Choroid plexus epithelial cell (primary cell): ENCODE measurements at regions not wholly inside any gene's neighbourhood (a gene's known extent, or its start where the extent isn't known, plus 50 kb on each side); places are given as distances from the start of the nearest gene placed in this dataset.
A peak's percentile ranks its signal among the peaks of the same experiment; 100 is the strongest.

ENCODE experiments used
- DNase-seq: peaks from one replicate; pipeline ENCODE4 v3.0.0-alpha.2; 2010; ENCODE audit warnings: low read depth
- H3K4me3 ChIP-seq: 2 replicates; pipeline ENCODE4 v1.5.1; 2011; ENCODE audit warnings: low read depth, mild to moderate bottlenecking, control low read depth, low read length, moderate library complexity
- TF ChIP-seq, protein P1 (sequence below): conservative IDR thresholded peaks from 2 replicates; pipeline ENCODE4 v1.5.1; 2011; ENCODE audit warnings: low read depth, mild to moderate bottlenecking, control low read depth, inconsistent platforms, low read length, moderate library complexity

DNA sequence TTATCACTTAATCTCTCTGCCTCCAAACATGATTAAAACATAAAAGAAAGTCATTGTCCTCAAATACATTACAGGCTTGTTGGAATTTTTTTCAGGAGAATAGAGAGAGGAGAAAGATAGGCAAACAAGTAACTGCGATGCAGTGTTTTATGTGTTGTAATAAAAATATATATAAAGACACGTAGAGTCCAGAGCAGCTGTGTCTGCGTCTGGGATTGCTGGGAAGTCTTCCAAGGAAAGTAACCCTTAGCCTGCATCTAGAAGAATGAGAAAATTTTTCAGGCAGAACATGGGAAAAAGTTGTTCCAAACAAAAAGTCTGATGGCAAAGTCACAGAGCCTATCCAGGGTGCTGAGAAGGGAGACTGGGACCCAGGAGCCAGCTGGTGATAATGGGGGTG is 91.8 kb upstream of the ST6GAL2 start:
- DNase-seq, result peak; percentile 69
- TF ChIP-seq, protein P1, sequence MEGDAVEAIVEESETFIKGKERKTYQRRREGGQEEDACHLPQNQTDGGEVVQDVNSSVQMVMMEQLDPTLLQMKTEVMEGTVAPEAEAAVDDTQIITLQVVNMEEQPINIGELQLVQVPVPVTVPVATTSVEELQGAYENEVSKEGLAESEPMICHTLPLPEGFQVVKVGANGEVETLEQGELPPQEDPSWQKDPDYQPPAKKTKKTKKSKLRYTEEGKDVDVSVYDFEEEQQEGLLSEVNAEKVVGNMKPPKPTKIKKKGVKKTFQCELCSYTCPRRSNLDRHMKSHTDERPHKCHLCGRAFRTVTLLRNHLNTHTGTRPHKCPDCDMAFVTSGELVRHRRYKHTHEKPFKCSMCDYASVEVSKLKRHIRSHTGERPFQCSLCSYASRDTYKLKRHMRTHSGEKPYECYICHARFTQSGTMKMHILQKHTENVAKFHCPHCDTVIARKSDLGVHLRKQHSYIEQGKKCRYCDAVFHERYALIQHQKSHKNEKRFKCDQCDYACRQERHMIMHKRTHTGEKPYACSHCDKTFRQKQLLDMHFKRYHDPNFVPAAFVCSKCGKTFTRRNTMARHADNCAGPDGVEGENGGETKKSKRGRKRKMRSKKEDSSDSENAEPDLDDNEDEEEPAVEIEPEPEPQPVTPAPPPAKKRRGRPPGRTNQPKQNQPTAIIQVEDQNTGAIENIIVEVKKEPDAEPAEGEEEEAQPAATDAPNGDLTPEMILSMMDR, result no peak

DNA sequence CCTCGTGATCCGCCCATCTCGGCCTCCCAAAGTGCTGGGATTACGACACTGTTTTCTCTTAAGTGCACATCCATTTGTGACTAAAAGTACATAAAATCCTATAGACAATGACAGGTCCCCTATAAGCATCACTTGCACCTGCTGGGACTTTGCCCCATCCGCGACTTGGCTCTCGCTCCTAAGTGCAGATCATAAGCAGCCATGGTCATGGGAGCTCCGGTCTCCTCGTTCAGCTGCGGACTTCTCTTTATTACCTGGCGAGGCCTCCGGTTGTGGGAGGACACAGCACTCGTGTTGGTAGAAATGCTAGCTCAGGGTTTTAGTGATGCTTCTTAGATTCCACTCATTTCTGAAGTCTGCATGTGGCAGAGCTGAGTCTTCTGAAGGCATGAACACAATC is 92.7 kb upstream of the ST6GAL2 start:
- TF ChIP-seq, protein P1, result no peak
- DNase-seq, result no peak
- H3K4me3 ChIP-seq, result no peak overlapping the region

More for the DNA sequence above, 91.8 kb upstream of the ST6GAL2 start:
- H3K4me3 ChIP-seq, result no peak overlapping the region

DNA sequence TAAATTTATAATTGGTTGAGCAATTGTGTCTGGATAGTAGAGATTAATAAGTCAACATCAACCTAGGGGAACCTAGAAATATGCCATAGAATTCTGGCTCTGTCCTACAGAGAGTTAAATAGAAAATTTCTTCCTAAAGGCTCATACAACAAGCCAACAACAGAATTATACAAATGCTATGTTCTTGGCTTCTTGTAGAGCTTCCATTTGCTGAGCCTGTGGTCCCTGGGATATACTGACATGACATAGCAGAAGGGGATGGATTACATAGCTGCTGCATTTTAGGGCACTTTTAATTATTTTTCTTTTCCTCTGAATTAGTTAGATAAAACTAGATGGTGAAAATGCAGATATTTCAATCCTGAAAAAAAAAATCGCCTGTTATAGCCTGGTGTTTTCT is 95.5 kb upstream of the ST6GAL2 start:
- no peak for DNase-seq
- TF ChIP-seq, protein P1, result no peak
- no peak overlapping the region for H3K4me3 ChIP-seq

DNA sequence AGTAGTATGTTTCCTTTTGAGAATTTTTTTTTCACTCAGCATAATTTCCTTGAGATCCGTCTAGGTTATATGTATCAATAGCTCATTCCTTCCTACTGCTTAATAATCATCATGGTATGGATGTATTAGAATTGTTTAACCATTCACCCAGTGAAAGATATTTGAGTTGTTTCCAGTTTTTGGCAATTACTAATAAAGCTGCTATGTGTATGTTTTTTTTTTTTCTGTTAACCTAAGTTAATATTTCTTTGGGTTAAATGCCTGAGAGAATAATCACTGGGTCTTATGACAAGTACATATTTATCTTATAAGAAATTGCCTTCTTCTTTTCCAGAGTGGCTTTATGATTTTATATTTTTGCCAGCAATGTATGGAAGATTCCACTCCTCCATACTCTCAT is 96.4 kb upstream of the ST6GAL2 start:
- DNase-seq, result peak; percentile 83
- H3K4me3 ChIP-seq, result no peak overlapping the region
- TF ChIP-seq, protein P1, result no peak

DNA sequence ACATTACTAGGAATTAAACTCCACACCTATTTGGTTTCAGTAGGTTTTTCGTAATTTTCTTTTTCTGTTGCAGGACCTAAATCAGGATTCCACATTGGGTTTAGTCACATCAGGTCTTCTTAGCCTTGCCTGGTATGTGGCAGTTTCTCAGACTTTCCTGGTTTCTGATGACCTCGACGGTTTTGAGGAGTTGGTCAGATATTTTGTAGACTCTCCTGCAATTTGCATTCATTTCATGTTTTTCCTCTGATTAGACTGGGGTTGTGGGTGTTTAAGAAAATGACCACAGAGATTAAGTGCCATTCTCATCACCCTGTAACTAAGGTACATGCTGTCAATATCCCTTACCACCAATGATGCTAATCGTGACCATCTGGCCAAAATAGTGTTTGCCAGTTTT is 97.3 kb upstream of the ST6GAL2 start:
- TF ChIP-seq, protein P1, result no peak
- peak; percentile 68 for DNase-seq

DNA sequence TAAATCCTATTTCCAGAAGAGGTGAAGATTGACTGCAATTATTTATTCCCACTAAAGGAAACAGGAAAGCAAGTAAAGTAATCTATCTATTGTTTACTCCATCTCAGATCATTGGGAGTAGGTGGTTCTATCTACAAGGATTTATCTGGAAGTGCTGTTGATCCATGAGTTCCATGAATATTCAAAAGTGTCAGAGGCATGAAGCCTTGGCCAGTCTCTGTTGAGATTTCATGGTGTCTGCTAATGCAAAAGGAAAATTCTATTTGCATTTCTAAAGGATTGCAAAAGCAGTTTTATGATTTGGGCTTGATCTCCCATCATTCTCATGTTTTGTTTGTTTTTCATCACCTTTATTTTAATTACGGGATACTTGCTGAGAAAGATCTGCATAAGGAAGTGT is 102.4 kb upstream of the ST6GAL2 start:
- H3K4me3 ChIP-seq, result no peak overlapping the region
- TF ChIP-seq, protein P1, result no peak

More for the DNA sequence above, 97.3 kb upstream of the ST6GAL2 start:
- no peak overlapping the region for H3K4me3 ChIP-seq

DNA sequence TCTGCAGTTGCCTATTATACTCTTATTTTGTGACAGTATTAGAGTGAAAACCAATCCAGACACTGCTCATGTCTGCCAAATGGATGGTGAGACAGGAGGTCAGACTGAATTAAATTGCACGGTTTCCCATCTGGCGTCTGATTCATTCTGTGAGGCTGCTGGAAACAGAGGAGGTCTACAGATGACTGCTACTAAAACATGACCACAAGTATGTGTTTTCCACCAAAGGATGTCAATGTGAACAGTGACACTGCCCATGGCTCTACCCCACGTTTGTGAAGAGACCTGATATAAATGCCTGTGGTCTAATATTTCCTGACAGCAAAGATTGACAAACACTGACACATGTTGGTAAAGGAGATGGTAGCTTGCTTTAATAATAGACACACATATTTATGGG is 104.3 kb upstream of the ST6GAL2 start:
- peak; percentile 88 for DNase-seq
- TF ChIP-seq, protein P1, result no peak

More for the DNA sequence above, 102.4 kb upstream of the ST6GAL2 start:
- DNase-seq, result no peak

More for the DNA sequence above, 104.3 kb upstream of the ST6GAL2 start:
- H3K4me3 ChIP-seq, result no peak overlapping the region
